ENCODE measurements at regions not wholly inside any gene's neighbourhood (a gene's known extent, or its start where the extent isn't known, plus 50 kb on each side); places are given as distances from the start of the nearest gene placed in this dataset.
"Not testable (repeated sequence)": the region's sequence is repeated elsewhere in the genome, so short reads cannot be mapped to it uniquely, and the experiment has no call there.

- H3K9me3 Mint-ChIP-seq = peaks cover 12% of the 10 kb centered on the region
- peaks cover 10% of the 10 kb centered on the region for H3K36me3 Mint-ChIP-seq
- H3K27me3 Mint-ChIP-seq, H3K4me3 Mint-ChIP-seq, H3K4me1 Mint-ChIP-seq, H3K27ac Mint-ChIP-seq: not testable (repeated sequence)
These were observed 160.7 kb downstream of the DUSP6 start for GRCh38 chr12:89191597-89191996.

DNA sequence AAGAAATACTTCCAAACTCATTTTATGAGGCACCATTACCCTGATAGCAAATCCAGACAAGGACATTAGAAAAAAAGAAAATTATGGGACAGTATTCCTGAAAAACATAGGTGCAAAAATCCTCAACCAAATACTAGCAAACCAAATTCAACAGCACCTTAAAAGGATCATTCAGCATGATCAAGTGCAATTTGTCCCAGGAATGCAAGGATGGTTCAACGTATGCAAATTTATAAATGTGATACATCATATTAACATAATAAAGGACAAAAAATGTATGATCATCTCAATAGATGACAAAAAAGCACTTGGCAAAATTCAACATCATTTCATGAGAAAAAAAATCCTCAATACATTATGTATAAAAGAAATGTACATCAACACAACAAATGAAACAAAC lies 162.9 kb downstream of the DUSP6 start:
- Mint-ChIP-seq H3K4me3 (no peak overlapping the region), H3K36me3 (peaks cover 10% of the 10 kb centered on the region), H3K27me3 (no peaks in the 10 kb centered on the region), H3K9me3 (peaks cover 12% of the 10 kb centered on the region), H3K4me1 (no peaks in the 10 kb centered on the region), H3K27ac (no peak overlapping the region)

- peaks cover 10% of the 10 kb centered on the region for H3K36me3 Mint-ChIP-seq
- H3K4me1 Mint-ChIP-seq = peaks cover 2% of the 10 kb centered on the region
- H3K27ac Mint-ChIP-seq = no peak overlapping the region
- H3K27me3 Mint-ChIP-seq = no peaks in the 10 kb centered on the region
- H3K9me3 Mint-ChIP-seq = peaks cover 12% of the 10 kb centered on the region
- H3K4me3 Mint-ChIP-seq = no peak overlapping the region
These were observed 164.8 kb downstream of the DUSP6 start for GRCh38 chr12:89187507-89187906.

DNA sequence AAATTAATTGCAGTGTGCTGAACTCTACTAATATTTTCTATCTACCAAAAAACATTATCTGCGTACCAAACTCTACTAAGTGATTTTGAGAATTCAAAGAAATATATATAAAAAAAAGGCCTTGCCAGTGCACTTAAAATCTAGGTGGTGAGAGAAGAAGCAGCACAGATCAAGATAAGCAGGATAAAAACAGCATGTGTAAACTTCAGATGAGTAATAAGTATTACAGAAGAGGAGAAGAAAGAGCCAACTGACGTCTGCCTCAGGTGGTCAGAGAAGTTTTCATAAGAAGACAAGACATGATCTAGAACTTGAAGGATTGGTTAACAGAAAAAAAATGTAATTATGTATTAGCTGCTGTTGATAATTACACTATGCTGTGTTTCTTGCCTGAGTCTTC lies 166.4 kb downstream of the DUSP6 start:
- Mint-ChIP-seq H3K27me3 (no peaks in the 10 kb centered on the region), H3K4me3 (no peak overlapping the region), H3K4me1 (peaks cover 15% of the 10 kb centered on the region), H3K27ac (no peak overlapping the region), H3K9me3 (peaks cover 12% of the 10 kb centered on the region), H3K36me3 (peaks cover 10% of the 10 kb centered on the region)

- Mint-ChIP-seq H3K4me3 (no peak overlapping the region), H3K9me3 (peaks cover 12% of the 10 kb centered on the region), H3K27ac (no peak overlapping the region), H3K27me3 (no peaks in the 10 kb centered on the region), H3K4me1 (peaks cover 22% of the 10 kb centered on the region), H3K36me3 (peaks cover 10% of the 10 kb centered on the region)
These were observed 167.1 kb downstream of the DUSP6 start for GRCh38 chr12:89185181-89185580.

DNA sequence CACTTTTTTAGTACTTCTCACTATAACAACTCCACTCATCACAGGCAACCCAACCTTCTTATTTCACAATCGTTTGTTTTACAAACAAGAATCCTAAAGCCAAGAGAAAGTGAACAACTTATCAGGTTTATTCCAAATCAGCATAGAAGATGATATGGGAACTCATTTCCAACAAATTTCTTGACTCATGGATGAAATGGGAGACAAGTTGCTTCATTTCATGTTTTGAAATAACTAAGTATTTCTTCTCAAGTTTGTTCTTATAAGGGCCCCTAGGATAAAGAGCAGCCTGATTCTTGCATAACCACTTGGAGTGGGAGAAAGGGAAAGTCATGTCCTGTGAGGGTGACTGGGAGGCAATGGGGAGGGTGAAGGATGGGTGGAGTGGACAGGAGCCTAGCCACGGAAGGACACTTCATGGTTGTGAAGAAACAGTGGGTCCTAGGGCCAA lies 168.3 kb downstream of the DUSP6 start:
- H3K27ac Mint-ChIP-seq = no peak overlapping the region
- no peak overlapping the region for H3K4me3 Mint-ChIP-seq
- H3K4me1 Mint-ChIP-seq = peaks cover 26% of the 10 kb centered on the region
- peaks cover 7% of the 10 kb centered on the region for H3K9me3 Mint-ChIP-seq
- peaks cover 7% of the 10 kb centered on the region for H3K36me3 Mint-ChIP-seq
- no peaks in the 10 kb centered on the region for H3K27me3 Mint-ChIP-seq

DNA sequence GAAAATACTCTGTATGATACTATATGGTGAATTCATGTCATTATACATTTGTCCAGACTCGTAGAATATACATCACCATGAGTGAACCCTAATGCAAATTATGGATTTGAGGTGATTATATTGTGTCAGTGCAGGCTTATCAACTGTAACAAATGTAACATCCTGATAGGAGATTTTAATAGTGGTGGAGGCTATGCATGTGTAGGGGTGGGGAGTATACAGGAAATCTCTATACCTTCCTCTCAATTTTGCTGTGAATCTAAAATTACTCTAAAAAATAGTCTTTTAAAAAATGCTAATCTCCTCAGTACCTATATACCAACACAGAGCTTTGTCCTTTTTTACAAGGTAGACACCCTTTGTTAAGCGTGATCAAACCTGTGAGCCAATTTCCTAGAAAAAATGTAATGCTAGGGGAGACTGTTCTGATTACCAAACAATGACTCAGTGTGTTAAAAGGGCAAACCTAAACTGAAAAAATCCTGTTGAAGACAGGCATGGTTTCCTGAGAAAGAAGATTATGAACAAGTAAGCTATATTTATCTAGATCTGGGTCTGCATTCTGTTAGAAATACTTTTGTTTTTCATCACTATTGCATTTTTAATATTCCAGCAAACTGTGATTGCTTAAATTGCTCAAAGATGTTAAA lies 170.9 kb downstream of the DUSP6 start:
- H3K27me3 Mint-ChIP-seq = no peaks in the 10 kb centered on the region
- H3K9me3 Mint-ChIP-seq = no peaks in the 10 kb centered on the region
- H3K4me1 Mint-ChIP-seq = peaks cover 26% of the 10 kb centered on the region
- H3K27ac Mint-ChIP-seq = no peak overlapping the region
- H3K4me3 Mint-ChIP-seq = no peak overlapping the region
- H3K36me3 Mint-ChIP-seq = no peaks in the 10 kb centered on the region

DNA sequence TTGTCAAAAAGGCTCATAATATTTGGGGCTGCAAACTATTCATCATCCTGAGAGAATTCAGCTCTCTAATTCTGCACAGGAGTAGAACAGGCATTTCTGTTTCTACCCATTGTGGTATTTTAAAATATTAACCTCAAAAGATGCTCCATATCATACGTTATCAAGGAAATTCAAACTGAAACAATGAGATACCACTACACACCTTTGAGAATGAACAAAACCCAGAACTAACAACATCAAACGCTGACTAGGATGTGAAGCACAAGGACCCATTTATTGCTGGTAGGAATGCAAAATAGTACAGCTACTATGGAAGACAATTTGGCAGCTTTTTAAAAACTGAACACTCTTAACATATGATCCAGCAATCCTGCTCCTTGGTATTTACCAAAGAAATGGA lies 171.8 kb downstream of the DUSP6 start:
- Mint-ChIP-seq H3K27ac (no peak overlapping the region), H3K4me1 (peaks cover 26% of the 10 kb centered on the region), H3K4me3 (no peak overlapping the region), H3K36me3 (no peaks in the 10 kb centered on the region), H3K27me3 (no peaks in the 10 kb centered on the region), H3K9me3 (no peaks in the 10 kb centered on the region)

GRCh38 chr12:89179983-89180382 lies 172.3 kb downstream of the DUSP6 start:
- H3K27me3 Mint-ChIP-seq = no peaks in the 10 kb centered on the region
- H3K4me1 Mint-ChIP-seq = peaks cover 26% of the 10 kb centered on the region
- no peaks in the 10 kb centered on the region for H3K9me3 Mint-ChIP-seq
- H3K27ac Mint-ChIP-seq = no peak overlapping the region
- no peaks in the 10 kb centered on the region for H3K36me3 Mint-ChIP-seq
- no peak overlapping the region for H3K4me3 Mint-ChIP-seq

DNA sequence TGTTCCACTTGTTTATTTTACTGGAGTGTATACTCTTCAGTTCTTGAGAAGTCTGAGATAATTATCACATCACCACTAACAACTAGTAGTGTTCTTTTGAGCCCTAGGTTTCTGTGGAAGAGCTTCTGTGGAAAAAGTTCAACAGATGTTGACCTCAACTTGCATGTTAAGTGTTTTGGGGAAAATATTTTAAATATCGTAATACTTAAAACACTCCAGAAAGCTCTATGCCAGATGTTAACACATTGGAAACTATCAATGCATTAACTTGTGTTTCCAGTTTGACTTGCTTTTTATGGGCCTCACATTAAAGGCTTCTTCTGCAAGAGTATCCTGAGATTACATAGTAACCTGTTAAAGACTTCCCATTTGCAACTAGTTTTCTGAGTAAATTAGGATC lies 173.1 kb downstream of the DUSP6 start:
- Mint-ChIP-seq H3K4me3 (no peak overlapping the region), H3K4me1 (peaks cover 26% of the 10 kb centered on the region)

GRCh38 chr12:89177802-89178395 lies 174.4 kb downstream of the DUSP6 start:
- H3K4me3 Mint-ChIP-seq = no peak overlapping the region
- no peaks in the 10 kb centered on the region for H3K36me3 Mint-ChIP-seq
- H3K9me3 Mint-ChIP-seq = no peaks in the 10 kb centered on the region
- H3K4me1 Mint-ChIP-seq = peaks cover 26% of the 10 kb centered on the region
- H3K27ac Mint-ChIP-seq = no peak overlapping the region
- no peaks in the 10 kb centered on the region for H3K27me3 Mint-ChIP-seq

More for the DNA sequence above, 173.1 kb downstream of the DUSP6 start:
- no peak overlapping the region for H3K27ac Mint-ChIP-seq
- H3K27me3 Mint-ChIP-seq = no peaks in the 10 kb centered on the region
- H3K9me3 Mint-ChIP-seq = no peaks in the 10 kb centered on the region
- no peaks in the 10 kb centered on the region for H3K36me3 Mint-ChIP-seq

- Mint-ChIP-seq H3K9me3 (no peaks in the 10 kb centered on the region), H3K27ac (no peak overlapping the region), H3K4me1 (peaks cover 19% of the 10 kb centered on the region), H3K36me3 (no peaks in the 10 kb centered on the region), H3K27me3 (no peaks in the 10 kb centered on the region), H3K4me3 (no peak overlapping the region)
These were observed 175.6 kb downstream of the DUSP6 start for GRCh38 chr12:89176676-89177075.

DNA sequence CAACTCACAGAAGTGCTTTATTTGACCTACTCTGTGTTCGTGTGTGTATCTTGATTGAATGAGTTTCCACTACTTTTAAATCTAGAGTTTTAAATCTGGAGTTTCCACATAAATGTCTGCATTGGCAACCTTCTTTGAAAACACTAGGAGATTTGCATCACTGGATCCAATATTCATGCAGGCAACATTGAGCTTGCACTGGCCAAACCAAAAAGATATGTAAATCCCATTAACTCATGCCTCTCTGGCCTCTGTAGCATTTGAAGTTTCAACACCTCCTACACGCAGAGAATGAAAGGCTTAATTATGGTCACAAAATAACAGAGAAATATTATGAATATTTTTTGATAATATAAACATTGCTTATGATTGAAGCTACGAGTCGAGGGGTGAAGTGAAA lies 178.6 kb downstream of the DUSP6 start:
- no peak overlapping the region for H3K27ac Mint-ChIP-seq
- H3K9me3 Mint-ChIP-seq = no peaks in the 10 kb centered on the region
- no peaks in the 10 kb centered on the region for H3K36me3 Mint-ChIP-seq
- H3K4me1 Mint-ChIP-seq = peaks cover 2% of the 10 kb centered on the region
- no peak overlapping the region for H3K4me3 Mint-ChIP-seq
- no peaks in the 10 kb centered on the region for H3K27me3 Mint-ChIP-seq

DNA sequence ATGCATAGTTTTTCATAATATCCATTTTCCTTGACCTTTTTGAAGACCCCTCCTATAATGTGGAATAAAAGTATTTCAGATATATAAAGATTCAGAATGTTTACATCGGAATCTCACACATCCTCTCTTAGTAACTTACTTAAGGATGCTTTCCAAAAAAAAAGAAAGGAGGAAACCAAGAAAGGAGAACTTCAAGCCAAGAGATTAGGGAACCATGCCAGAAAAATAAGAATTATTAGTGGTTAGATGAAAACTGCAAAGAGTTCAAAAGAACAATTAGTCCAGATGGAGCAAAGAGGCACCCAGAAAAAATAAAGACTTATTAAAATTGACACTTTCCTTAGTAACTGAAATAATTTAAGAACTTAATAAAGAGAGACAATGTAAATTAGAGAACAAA lies 179.2 kb downstream of the DUSP6 start:
- Mint-ChIP-seq H3K27me3 (no peaks in the 10 kb centered on the region), H3K4me1 (peaks cover 7% of the 10 kb centered on the region), H3K4me3 (no peak overlapping the region), H3K27ac (no peak overlapping the region), H3K36me3 (no peaks in the 10 kb centered on the region), H3K9me3 (no peaks in the 10 kb centered on the region)

DNA sequence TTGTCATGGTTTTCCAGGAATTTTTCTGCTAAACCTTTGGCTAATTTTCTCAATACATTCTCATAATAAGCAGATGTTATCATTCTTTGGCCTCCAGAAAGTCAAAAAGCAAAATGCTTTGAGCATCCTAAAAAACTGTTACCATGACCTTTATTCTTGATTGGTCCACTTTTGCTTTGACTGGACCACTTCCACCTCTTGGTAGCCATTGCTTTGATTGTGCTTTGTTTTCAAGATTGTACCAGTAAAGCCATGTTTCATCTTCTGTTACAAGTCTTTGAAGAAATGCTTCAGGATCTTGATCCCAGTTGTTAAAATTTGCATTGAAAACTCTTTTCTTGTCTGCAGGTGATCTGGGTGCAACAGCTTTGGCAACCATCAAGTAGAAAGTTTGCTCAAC lies 180.1 kb downstream of the DUSP6 start:
- Mint-ChIP-seq H3K9me3 (no peaks in the 10 kb centered on the region), H3K4me1 (peaks cover 13% of the 10 kb centered on the region), H3K27me3 (no peaks in the 10 kb centered on the region), H3K4me3 (no peak overlapping the region), H3K27ac (no peak overlapping the region), H3K36me3 (no peaks in the 10 kb centered on the region)

DNA sequence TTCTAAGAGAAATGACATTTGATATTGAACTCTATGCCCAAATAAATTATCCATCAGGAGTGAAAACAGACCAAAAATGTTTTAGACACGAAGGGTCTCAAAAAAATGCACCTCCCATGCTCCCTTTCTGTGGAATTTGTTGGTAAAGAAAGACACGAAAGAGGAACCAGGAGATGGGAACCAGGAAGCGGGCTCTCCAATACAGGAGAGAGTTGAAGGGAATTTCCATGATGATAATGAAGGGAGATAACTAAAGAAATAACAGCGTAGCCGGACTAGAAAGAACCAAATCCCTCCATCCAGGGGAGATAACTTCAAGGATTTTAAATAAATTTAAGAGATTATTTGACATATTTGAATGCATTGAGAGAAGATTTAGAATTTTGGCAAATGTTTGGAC lies 183.0 kb downstream of the DUSP6 start:
- peaks cover 35% of the 10 kb centered on the region for H3K4me1 Mint-ChIP-seq
- no peak overlapping the region for H3K27ac Mint-ChIP-seq
- no peaks in the 10 kb centered on the region for H3K27me3 Mint-ChIP-seq
- no peaks in the 10 kb centered on the region for H3K9me3 Mint-ChIP-seq
- no peaks in the 10 kb centered on the region for H3K36me3 Mint-ChIP-seq
- no peak overlapping the region for H3K4me3 Mint-ChIP-seq

GRCh38 chr12:89167986-89168385 lies 184.3 kb downstream of the DUSP6 start:
- Mint-ChIP-seq H3K9me3 (no peaks in the 10 kb centered on the region), H3K27me3 (no peaks in the 10 kb centered on the region), H3K36me3 (no peaks in the 10 kb centered on the region), H3K27ac (no peak overlapping the region), H3K4me1 (peaks cover 35% of the 10 kb centered on the region), H3K4me3 (no peak overlapping the region)
